PFSK-1 (cell line): ENCODE measurements at regions not wholly inside any gene's neighbourhood (a gene's known extent, or its start where the extent isn't known, plus 50 kb on each side); places are given as distances from the start of the nearest gene placed in this dataset.

Experiments used
- FOXP2 ChIP-seq: optimal IDR thresholded peaks from 2 replicates; pipeline ENCODE3; 2011; ENCODE audit warnings: borderline replicate concordance, control low read depth, inconsistent platforms; ENCODE audit not compliant: insufficient read depth; ENCODE audit errors: extremely low read length, extremely low read depth
- POLR2AphosphoS5 ChIP-seq: IDR thresholded peaks from 2 replicates; pipeline ENCODE4 v1.6.1; 2012; ENCODE audit warnings: low read depth, mild to moderate bottlenecking, control low read depth, low read length, moderate library complexity
- SIN3A ChIP-seq: IDR thresholded peaks from 2 replicates; pipeline ENCODE4 v1.6.1; 2012; ENCODE audit warnings: mild to moderate bottlenecking, low read length, moderate library complexity, borderline replicate concordance; ENCODE audit not compliant: insufficient read depth
- TAF1 ChIP-seq: IDR thresholded peaks from 2 replicates; pipeline ENCODE4 v1.6.1; 2012; ENCODE audit warnings: low read length, control low read depth, borderline replicate concordance; ENCODE audit not compliant: insufficient read depth
- TF ChIP-seq, protein P1 (sequence below), 2 experiments: IDR thresholded peaks; 2 replicates each; pipeline versions ENCODE4 v1.6.1 to v1.8.0; 2011 to 2012; ENCODE audit warnings: low read depth in 2 of 2, low read length in 2 of 2, control low read depth in 1 of 2, inconsistent platforms in 1 of 2, mild to moderate bottlenecking in 1 of 2, moderate library complexity in 1 of 2; ENCODE audit not compliant: insufficient read depth in 1 of 2

DNA sequence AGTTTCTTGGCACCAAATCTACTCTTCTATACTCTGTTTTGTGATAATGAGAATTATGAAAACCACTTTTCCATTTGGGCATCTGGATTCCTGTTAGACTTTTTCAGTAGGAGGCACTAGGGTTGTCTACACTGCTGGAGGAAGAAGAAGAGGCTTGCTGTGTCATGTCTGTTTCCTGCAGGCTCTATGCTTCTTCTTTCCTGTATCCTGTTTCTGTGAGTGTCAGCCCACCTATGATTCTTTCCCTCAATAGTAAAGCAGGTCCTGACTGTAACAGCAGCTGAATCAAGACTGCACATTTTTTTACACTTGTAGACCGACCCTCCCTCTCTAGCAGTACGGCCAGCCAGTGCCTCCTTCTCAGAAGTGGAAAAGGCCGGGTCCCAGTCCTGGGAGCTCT, 603.9 kb downstream of the HDGFL1 start:
- TF ChIP-seq TAF1 (no peak), SIN3A (no peak), POLR2AphosphoS5 (no peak), FOXP2 (no peak)
- TF ChIP-seq, protein P1, sequence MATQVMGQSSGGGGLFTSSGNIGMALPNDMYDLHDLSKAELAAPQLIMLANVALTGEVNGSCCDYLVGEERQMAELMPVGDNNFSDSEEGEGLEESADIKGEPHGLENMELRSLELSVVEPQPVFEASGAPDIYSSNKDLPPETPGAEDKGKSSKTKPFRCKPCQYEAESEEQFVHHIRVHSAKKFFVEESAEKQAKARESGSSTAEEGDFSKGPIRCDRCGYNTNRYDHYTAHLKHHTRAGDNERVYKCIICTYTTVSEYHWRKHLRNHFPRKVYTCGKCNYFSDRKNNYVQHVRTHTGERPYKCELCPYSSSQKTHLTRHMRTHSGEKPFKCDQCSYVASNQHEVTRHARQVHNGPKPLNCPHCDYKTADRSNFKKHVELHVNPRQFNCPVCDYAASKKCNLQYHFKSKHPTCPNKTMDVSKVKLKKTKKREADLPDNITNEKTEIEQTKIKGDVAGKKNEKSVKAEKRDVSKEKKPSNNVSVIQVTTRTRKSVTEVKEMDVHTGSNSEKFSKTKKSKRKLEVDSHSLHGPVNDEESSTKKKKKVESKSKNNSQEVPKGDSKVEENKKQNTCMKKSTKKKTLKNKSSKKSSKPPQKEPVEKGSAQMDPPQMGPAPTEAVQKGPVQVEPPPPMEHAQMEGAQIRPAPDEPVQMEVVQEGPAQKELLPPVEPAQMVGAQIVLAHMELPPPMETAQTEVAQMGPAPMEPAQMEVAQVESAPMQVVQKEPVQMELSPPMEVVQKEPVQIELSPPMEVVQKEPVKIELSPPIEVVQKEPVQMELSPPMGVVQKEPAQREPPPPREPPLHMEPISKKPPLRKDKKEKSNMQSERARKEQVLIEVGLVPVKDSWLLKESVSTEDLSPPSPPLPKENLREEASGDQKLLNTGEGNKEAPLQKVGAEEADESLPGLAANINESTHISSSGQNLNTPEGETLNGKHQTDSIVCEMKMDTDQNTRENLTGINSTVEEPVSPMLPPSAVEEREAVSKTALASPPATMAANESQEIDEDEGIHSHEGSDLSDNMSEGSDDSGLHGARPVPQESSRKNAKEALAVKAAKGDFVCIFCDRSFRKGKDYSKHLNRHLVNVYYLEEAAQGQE (IDR thresholded peaks at IDR 0.05; ENCODE audit: insufficient read depth in 1 of 2, low read depth in 2 of 2, low read length in 2 of 2) = no peak
